Stimulated activated CD8-positive, alpha-beta memory T cell treated with anti-CD3 and anti-CD28 coated beads, Interleukin-15, amount 100 ng/mL, for 48 hours (primary cell): ENCODE measurements at regions not wholly inside any gene's neighbourhood (a gene's known extent, or its start where the extent isn't known, plus 50 kb on each side); places are given as distances from the start of the nearest gene placed in this dataset.
"Not testable (repeated sequence)": the region's sequence is repeated elsewhere in the genome, so short reads cannot be mapped to it uniquely, and the experiment has no call there.

ENCODE experiments used
- DNase-seq, 2 donors: peaks; one replicate each; pipeline ENCODE4 v3.0.0-alpha.2; 2020; ENCODE audit warnings: low read depth in 2 of 2

GRCh38 chr2:181737302-181737701 is 57.0 kb upstream of the NEUROD1 start:
- not testable (repeated sequence) for DNase-seq

GRCh38 chr2:181738074-181738473 is 57.8 kb upstream of the NEUROD1 start:
- DNase-seq: no peak

DNA sequence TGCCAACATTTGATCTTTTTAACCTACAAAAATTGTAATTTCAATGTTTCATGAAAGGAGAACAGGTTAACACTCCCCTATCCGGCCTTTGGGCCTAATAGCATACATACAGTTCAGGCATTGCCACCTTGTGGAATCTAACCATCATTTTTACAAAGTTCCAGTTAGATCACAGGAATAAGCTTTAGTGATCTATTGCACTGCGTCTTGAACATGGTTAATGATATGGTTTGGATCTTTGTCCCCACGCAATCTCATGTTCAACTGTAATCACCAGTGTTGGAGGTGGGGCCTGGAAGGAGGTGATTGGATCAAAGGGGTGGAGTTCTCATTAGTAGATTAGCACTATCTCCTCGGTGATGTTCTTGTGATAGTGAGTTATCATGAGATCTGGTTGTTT is 58.2 kb upstream of the NEUROD1 start:
- no peak for DNase-seq

DNA sequence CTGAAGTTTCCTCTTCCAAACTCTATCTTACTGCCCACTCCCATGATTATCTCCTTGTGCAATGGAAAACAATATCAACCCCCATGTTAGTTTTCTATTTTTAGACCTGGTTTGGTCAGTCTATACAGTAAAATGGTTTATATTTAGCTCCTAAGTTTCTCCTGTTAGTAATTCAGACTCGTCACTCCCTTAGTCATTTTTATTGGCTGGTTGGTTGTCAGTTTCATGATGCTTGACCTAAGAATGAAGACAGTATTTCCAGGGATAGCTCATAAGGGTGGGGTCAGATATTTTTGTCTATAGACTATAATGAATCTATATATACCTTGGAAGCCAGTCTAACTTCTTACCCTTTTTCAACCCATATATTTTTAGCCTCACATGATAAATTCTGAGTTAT is 61.4 kb upstream of the NEUROD1 start:
- no peak for DNase-seq

DNA sequence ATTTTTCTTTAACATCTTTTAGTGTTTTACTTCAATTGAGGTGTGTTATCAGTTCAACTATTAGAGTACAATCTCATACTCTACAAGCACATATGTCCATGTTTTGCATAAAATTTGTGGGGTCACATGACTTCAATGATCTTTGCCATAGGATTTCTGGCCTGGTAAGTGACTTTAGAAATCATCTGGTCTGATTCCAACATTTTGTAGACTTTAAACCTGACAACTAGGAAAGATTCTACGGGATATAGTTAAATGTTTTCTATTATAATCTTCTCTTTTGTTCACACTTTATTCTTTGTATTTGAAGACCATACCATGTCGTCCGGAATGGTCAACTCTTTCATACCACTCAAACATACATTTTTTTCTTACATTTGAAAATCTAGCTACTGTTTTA is 62.0 kb upstream of the NEUROD1 start:
- no peak for DNase-seq

DNA sequence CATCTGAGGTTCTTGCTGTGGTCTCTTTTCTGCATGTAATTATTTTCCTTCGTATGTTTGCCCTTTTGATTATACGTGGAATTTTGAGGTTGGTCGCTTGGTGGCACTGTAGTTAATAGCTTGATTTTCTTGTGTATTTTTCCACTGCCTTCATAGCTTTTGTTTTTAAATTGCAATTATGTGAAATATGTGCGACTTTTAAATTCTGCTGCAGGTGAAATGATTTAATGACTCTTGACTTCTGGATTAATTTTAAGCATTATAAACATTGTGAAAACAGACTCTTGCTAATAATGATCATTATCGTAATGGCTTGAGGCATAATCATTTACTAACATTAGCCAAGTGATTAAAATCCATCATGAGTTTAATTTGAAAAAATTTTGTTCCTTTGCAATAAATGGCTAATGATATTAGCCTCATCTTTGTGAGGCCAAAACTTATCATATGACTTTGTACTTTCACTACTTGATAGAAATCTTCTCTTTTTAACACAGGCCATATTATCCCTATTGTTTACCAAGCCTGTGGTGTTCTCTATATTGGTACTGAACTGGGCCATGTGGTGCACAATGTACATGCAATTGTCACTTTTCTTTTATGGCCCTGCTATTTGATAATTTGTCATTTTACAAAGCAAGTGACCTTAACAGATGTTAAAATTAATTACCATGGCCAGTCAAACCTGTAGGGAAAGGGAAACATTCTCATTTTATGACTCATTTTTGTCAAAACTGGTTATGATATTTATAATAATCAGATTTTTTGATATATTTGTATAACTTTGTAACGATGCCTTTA is 62.8 kb upstream of the NEUROD1 start:
- DNase-seq: no peak

DNA sequence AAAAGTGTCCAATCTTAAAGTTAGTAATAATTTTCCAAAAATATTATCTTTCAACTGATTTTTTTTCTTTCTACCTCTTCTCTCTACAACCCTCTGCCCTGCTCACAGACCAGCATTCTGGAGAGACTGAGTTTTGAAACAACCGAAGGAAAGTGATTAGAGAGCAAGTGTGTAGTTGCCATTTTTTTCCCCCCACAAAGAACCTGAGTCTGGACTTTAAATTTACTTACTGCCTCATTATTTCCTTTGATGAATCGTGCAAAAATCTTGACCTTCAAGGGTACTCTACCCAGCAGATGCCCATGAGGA is 63.4 kb upstream of the NEUROD1 start:
- no peak for DNase-seq

DNA sequence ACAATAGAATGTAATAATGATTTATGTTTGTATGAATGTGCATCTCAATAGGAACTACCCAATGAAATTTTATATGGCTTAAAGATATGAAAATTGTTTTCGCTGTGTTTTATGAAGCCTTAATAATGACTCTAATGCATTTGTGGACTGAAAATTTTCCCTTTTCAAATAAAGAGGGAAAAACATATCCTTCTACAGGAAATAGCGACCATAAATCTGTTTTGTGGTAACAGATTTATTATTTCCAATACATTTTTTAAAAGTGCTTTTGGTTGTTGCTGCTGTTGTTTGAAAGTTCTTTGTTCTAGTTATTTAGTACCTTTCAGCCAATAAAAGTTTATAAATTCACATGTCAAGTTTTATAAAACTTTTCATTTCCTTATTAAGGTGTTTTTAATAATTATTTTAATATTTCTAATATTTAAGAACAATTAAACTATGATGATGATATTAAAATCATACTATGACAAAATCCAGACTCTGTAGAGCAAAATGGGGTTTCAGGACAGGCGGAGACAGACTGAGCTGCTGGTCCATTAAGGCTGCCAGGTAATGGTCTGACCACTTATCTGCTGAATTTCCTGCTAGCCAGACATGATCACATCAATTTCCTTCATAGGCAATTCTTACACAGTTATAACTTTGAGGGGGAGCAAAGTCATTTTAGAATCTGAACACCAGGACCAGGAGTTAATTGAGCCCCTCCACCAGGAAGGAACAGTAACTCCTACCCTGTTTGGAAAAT is 65.7 kb upstream of the NEUROD1 start:
- no peak for DNase-seq

DNA sequence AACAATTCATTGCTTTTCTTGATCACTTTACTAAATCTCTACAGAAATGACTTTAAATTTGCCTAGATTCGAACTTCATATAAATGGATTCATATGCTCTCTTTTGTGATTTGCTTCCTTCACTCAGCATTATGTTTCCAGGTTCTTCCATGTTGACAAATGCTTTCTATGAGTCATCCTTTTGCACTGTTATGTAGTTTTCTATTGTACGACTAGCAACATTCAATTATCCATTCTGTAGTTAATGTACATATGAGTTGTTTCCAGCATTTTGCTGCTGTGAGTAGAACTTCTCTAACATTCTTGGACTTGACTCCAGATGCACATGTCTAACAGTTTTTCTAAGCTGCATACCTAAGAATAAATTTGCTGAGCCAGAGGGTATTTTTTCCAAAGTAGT is 66.5 kb upstream of the NEUROD1 start:
- DNase-seq: no peak

DNA sequence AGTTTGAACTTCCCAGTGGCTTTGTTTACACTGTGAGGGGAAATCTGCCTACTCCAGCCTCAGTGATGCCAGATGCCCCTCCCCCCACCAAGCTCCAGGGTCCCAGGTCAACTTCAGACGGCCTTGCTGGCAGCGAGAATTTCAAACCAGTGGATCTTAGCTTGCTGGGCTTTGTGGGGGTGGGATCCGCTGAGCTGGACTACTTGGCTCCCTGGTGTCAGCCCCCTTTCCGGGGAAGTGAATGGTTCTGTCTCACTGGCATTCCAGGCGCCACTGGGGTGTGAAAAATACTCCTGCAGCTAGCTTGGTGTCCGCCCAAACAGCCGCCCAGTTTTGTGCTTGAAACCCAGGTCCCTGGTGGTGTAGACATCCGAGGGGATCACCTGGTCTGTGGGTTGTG is 70.0 kb upstream of the NEUROD1 start:
- DNase-seq: no peak

- DNase-seq: no peak
Measured at GRCh38 chr2:181751266-181752030, 71.1 kb upstream of the NEUROD1 start.

- no peak for DNase-seq
Measured at GRCh38 chr2:181752301-181752700, 72.0 kb upstream of the NEUROD1 start.

DNA sequence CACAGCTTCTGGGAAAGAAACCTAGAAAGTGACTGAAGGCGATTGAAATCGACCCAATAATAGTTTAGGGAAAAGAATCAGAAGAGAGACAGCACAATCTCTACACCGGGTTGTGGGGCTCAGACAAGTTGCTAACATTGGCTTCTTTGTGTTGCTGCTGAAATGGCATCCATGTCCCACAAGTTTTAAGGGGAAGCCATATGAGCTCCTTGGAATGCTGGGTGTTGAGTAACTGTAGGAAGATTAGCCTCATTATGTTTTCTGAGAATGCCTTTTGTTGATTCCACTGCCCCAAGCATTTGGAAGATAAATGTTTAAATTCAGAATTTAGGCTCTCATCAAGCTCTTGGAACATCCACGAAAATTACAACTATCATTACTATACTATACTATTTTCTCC is 73.4 kb upstream of the NEUROD1 start:
- DNase-seq: no peak

GRCh38 chr2:181754105-181754504 is 73.8 kb upstream of the NEUROD1 start:
- DNase-seq: no peak

GRCh38 chr2:181755181-181755580 is 74.9 kb upstream of the NEUROD1 start:
- DNase-seq: no peak

GRCh38 chr2:181760521-181760920 is 80.2 kb upstream of the NEUROD1 start:
- DNase-seq: no peak

DNA sequence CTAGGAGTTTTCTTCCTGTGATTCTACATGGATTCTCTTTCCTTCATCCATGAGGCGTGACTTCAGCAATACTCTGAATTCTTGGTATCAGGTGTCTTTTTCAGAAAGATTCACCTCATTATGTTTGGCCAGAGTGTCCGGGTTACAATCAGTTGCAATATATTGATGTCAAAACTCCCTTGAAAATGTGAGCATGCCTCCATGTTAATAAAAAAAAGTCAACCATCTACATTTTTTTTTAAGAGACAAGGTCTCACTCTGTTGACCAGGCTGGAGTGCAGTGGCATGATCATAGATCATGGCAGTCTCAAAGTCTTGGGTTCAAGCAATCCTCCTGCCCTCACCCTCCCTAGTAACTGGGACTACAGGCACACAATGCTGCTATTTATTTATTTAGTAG is 80.9 kb upstream of the NEUROD1 start:
- DNase-seq: no peak

GRCh38 chr2:181762000-181762399 is 81.7 kb upstream of the NEUROD1 start:
- no peak for DNase-seq

GRCh38 chr2:181762848-181763247 is 82.5 kb upstream of the NEUROD1 start:
- DNase-seq: no peak

GRCh38 chr2:181763423-181763822 is 83.1 kb upstream of the NEUROD1 start:
- DNase-seq: no peak

GRCh38 chr2:181764095-181764963 is 84.0 kb upstream of the NEUROD1 start:
- DNase-seq: no peak

GRCh38 chr2:181766129-181766528 is 85.8 kb upstream of the NEUROD1 start:
- DNase-seq: no peak
